ENCODE measurements at regions not wholly inside any gene's neighbourhood (a gene's known extent, or its start where the extent isn't known, plus 50 kb on each side); places are given as distances from the start of the nearest gene placed in this dataset.

GRCh38 chr6:66948106-66948505 lies 1241.1 kb upstream of the EYS start:
- DNase-seq (no peak), FAIRE-seq (no peak)
- Histone ChIP-seq H3K4me3 (ENCODE audit: low read length in 3 of 3) (no peak overlapping the region), H3K4me1 (ENCODE audit: control insufficient read depth in 2 of 3, insufficient read depth in 2 of 3, low read depth in 1 of 3, low read length in 3 of 3) (no peaks in the 10 kb centered on the region), H3K36me3 (ENCODE audit: control insufficient read depth in 2 of 3, insufficient read depth in 3 of 3, low read length in 3 of 3) (no peaks in the 10 kb centered on the region), H3K27ac (ENCODE audit: low read depth in 2 of 2, low read length in 2 of 2) (no peak overlapping the region), H3K9ac (ENCODE audit: low read length in 3 of 3) (no peak overlapping the region), H3K27me3 (ENCODE audit: control insufficient read depth, insufficient read depth, low read length) (no peaks in the 10 kb centered on the region), H3K9me3 (ENCODE audit: control insufficient read depth in 2 of 3, insufficient read depth in 1 of 3, low read length in 3 of 3) (no peaks in the 10 kb centered on the region)
- intact Hi-C loops (cut with DNase I) = no loop called here
- no peak for TF ChIP-seq CTCF (IDR thresholded peaks at IDR 0.05; ENCODE audit: borderline replicate concordance, extremely low read depth, insufficient read depth)

- H3K36me3 ChIP-seq (ENCODE audit: control insufficient read depth in 2 of 3, insufficient read depth in 3 of 3, low read length in 3 of 3) = no peaks in the 10 kb centered on the region
- intact Hi-C loops (cut with DNase I) = no loop called here
- H3K27ac ChIP-seq (ENCODE audit: low read depth in 2 of 2, low read length in 2 of 2) = no peak overlapping the region
- FAIRE-seq = no peak
- no peak overlapping the region for H3K9ac ChIP-seq (ENCODE audit: low read length in 3 of 3)
- DNase-seq = no peak
- H3K27me3 ChIP-seq (ENCODE audit: control insufficient read depth, insufficient read depth, low read length) = no peaks in the 10 kb centered on the region
- TF ChIP-seq CTCF (IDR thresholded peaks at IDR 0.05; ENCODE audit: borderline replicate concordance, extremely low read depth, insufficient read depth) = no peak
- no peaks in the 10 kb centered on the region for H3K9me3 ChIP-seq (ENCODE audit: control insufficient read depth in 2 of 3, insufficient read depth in 1 of 3, low read length in 3 of 3)
- no peaks in the 10 kb centered on the region for H3K4me1 ChIP-seq (ENCODE audit: control insufficient read depth in 2 of 3, insufficient read depth in 2 of 3, low read depth in 1 of 3, low read length in 3 of 3)
- H3K4me3 ChIP-seq (ENCODE audit: low read length in 3 of 3) = no peak overlapping the region
Measured at GRCh38 chr6:66940003-66940402, 1233.0 kb upstream of the EYS start.

DNA sequence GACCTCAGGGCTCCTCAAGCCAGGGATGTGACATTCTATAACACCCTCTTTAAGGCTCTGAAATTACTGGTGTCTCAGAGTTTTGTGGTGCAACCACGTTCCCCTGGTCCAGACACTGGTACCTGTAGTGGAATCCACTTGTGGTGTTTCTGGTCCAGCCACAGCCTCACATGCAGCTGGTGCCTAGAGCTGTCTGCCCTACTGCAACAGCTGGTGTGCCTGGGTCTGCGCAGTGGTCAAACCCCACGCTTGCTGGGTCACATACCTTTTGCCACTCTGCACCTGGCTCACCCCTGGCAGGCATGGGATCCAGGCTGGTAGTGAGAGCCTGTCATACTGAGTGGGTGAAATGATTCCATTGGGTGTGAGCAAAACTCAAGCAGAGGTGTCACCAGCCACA lies 1230.2 kb upstream of the EYS start:
- intact Hi-C loops (cut with DNase I) = no loop called here
- no peaks in the 10 kb centered on the region for H3K4me1 ChIP-seq (ENCODE audit: control insufficient read depth in 2 of 3, insufficient read depth in 2 of 3, low read depth in 1 of 3, low read length in 3 of 3)
- no peak for FAIRE-seq
- H3K27me3 ChIP-seq (ENCODE audit: control insufficient read depth, insufficient read depth, low read length) = no peaks in the 10 kb centered on the region
- no peak for TF ChIP-seq CTCF (IDR thresholded peaks at IDR 0.05; ENCODE audit: borderline replicate concordance, extremely low read depth, insufficient read depth)
- H3K36me3 ChIP-seq (ENCODE audit: control insufficient read depth in 2 of 3, insufficient read depth in 3 of 3, low read length in 3 of 3) = no peaks in the 10 kb centered on the region
- no peaks in the 10 kb centered on the region for H3K9me3 ChIP-seq (ENCODE audit: control insufficient read depth in 2 of 3, insufficient read depth in 1 of 3, low read length in 3 of 3)
- no peak overlapping the region for H3K27ac ChIP-seq (ENCODE audit: low read depth in 2 of 2, low read length in 2 of 2)
- H3K9ac ChIP-seq (ENCODE audit: low read length in 3 of 3) = no peak overlapping the region
- H3K4me3 ChIP-seq (ENCODE audit: low read length in 3 of 3) = no peak overlapping the region
- DNase-seq = no peak

- intact Hi-C loops (cut with DNase I) = no loop called here
- Histone ChIP-seq H3K27ac (ENCODE audit: low read depth in 2 of 2, low read length in 2 of 2) (no peak overlapping the region), H3K4me3 (ENCODE audit: low read length in 3 of 3) (no peak overlapping the region), H3K9ac (ENCODE audit: low read length in 3 of 3) (no peak overlapping the region), H3K27me3 (ENCODE audit: control insufficient read depth, insufficient read depth, low read length) (no peaks in the 10 kb centered on the region), H3K9me3 (ENCODE audit: control insufficient read depth in 2 of 3, insufficient read depth in 1 of 3, low read length in 3 of 3) (no peaks in the 10 kb centered on the region), H3K4me1 (ENCODE audit: control insufficient read depth in 2 of 3, insufficient read depth in 2 of 3, low read depth in 1 of 3, low read length in 3 of 3) (no peaks in the 10 kb centered on the region), H3K36me3 (ENCODE audit: control insufficient read depth in 2 of 3, insufficient read depth in 3 of 3, low read length in 3 of 3) (no peaks in the 10 kb centered on the region)
- TF ChIP-seq CTCF (IDR thresholded peaks at IDR 0.05; ENCODE audit: borderline replicate concordance, extremely low read depth, insufficient read depth) = no peak
- FAIRE-seq = no peak
- no peak for DNase-seq
Measured at GRCh38 chr6:66935612-66936011, 1228.6 kb upstream of the EYS start.
